Upper lobe of left lung (tissue), 4 donors: ENCODE measurements at regions not wholly inside any gene's neighbourhood (a gene's known extent, or its start where the extent isn't known, plus 50 kb on each side); places are given as distances from the start of the nearest gene placed in this dataset.

Source experiments
- CTCF ChIP-seq, 6 experiments: fragments of 450-650 bp in 4 of 6; fragments of 200-600 bp in 2 of 6; sonication (generic) in 2 of 6; IDR thresholded peaks; one replicate each; pipeline ENCODE4 v1.5.1; 2016 to 2019; ENCODE audit warnings: antibody characterized with exemption in 6 of 6
- POLR2A ChIP-seq, 4 donors: fragments of 450-650 bp; IDR thresholded peaks; one replicate each; pipeline ENCODE4 v1.5.1; 2016 to 2017; ENCODE audit warnings: antibody characterized with exemption in 4 of 4, mild to moderate bottlenecking in 2 of 4
- POLR2AphosphoS5 ChIP-seq, 2 donors: sonication (generic); formaldehyde crosslinking; IDR thresholded peaks; one replicate each; pipeline ENCODE4 v1.5.1; 2017; ENCODE audit warnings: antibody characterized with exemption in 2 of 2

DNA sequence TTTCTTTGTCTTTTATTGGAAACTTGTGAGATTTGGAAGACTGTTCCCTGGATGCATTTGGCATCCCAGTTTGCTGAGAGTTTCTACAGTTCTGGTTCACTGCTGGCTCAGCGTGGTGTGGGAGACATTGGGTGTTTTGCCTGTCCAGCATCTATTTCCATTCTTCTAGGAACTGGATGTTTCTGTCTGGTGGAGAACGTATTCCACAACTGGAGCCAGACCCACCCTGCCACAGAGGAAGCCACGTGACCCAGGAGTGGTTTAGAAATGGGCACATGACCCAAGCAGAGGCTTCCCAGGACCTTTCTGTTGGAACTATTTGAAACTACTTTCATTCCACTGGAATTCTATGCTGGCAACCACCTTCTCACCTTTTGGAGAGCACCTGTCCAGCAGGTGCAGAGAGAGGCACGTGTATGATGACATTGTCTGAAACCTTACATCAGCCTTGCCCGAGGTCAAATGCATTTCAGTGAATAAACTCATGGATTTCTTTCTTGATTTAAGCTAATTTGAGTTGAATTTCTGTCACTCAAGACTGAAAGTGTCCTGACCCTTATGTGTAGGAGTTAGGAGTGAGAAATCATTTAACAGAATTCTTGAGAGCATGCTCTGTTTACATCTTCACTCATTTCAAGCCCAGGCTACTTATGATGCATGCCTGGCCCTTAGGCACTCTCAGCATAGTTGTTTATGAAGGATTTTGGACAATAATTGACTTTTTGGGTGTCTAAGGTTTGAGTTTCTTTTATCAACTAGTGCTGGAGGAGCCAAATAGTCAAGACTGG lies 121.8 kb downstream of the AKAP11 start:
- TF ChIP-seq POLR2AphosphoS5 (IDR thresholded peaks at IDR 0.05) (no peak), CTCF (IDR thresholded peaks at IDR 0.05) (no peak), POLR2A (IDR thresholded peaks at IDR 0.05) (no peak)
